HG03469 (cell line): ENCODE measurements at regions not wholly inside any gene's neighbourhood (a gene's known extent, or its start where the extent isn't known, plus 50 kb on each side); places are given as distances from the start of the nearest gene placed in this dataset.

Experiments used
- ATAC-seq: cut with Tn5 transposase; IDR thresholded peaks from one replicate; pipeline ENCODE4 v1.9.1; 2021; ENCODE audit warnings: mild to moderate bottlenecking, moderate library complexity, moderate number of reproducible peaks; ENCODE audit not compliant: unreplicated experiment

DNA sequence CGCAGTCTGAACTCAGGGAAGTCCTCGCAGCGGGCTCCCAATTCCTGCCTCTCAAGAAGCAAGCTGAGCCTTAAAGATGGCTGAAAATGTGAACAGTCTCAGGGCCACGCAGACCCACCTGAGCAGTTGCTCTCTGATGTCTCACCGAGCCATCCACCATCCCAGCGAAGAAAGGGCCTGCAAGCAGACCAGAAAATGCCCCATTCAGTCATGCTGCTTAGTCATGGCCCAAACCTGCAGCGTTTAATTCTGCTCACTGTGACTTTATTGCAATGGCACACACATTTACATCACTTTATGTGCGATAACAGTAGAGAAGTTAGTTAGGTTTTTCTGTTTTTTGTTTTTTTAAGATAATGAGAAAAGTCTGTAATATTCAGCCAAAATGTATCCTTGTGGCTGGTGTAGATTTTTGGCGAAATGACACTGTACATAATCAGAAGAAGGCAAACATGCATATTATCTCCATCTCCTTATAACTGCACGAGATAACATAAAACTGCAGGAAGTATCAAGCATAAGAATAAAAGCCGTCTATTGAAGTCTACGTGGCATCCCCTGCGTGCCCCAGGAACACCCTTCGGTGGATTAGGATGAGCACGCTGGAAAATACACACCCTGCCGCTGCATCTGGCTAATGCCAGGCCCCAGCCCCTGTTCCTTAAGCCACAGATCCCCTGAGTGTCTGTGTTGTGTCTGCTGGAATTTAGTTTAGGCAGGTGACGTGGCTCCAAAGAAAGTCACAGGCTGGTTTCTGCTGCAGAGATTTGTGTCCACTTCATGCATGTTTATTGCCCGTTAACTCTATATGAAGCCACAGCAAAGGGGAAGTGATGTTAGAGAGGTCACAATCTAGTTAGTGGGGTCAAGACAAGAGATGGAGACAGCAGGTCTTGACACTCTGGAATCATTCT lies 119.8 kb upstream of the IRF2BP2 start:
- ATAC-seq: no peak

DNA sequence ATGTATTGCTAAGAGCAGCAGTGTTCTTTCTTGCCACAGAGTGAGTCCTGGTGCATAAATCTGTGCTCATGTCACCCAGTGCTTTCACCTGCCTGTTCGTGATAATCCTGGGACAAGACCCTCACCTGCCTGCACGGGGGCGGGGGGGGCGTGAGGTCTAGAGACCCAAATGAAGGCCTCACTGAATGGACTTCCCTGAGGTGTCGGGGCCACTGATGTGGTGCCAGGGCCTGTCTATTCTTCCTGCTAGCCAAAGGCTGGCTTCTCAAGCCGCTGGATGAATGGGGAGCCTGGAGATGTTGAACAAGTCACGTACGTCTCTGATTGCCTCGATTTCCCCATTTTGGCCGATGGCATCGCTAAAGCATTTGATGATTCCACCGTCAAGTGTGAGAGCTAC lies 118.8 kb upstream of the IRF2BP2 start:
- ATAC-seq: no peak

DNA sequence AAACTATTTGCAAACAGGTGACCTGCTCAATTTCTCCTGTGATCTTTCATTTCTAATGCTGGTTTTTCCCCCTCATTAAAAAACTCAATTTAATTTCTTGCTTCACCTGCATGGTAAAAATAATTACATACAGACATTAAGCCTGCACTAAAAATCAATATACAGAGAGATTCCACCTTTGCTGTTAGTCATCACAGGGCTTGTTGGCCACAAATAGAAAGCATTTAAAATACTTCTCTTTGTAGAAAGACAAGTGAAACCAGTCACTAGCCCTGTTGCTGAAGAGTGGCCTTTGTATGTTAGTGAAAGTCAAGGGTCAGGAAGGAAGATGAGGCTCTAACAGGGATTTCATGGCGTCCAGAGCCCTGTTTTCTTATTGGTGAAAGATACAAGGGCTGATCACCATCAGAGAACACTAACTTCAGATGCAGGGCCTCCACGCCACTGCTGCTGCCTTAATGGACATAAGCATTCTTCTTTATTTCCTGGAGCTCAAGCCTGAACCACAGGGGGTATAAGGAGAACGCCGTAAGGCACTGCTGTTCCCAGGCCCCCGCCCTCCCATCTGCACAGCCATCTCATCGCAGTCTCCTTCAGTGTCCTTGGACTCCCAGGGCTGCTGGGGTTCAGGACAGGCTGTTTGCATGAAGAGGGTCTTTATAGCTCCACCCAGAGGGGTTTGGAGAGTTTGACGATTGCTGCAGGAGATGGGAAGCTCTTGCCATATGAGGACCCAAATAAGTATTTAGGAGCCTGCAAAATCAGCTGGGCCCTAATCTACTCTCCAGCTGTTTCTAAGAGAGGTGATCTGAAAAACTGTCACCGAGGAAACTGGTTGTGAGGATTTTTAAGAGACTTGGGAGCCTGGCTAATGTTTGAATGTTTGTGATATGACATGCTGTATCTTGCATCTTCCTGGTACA lies 117.3 kb upstream of the IRF2BP2 start:
- no peak for ATAC-seq

DNA sequence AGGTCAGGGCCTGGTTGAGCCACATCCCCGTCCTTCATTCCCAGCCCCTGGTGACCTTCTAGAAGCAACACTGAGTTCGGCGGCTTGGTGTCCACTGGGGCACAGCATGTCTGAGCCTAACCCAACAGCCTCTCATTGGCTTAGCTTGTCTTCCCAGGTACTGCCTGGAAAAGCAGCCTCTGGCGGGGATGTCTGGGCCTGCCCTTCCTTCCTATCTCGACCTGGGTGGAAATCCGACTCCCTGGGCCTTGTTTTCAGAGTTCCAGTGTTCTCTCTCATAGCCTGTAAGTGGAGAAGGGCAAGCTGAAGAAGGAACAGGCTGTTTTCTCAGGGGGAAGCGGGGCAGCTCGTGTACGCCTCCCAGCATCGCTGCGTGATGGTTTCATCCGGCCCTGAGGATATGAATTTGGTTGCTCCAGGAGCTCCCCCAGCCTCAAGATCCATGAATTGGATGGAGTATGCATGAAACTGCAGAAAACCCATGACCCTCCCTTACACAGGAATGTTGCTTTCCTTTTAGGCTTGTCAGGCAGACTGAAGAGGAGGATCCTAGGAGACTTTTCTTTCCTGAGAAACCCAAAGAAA lies 116.5 kb upstream of the IRF2BP2 start:
- no peak for ATAC-seq

DNA sequence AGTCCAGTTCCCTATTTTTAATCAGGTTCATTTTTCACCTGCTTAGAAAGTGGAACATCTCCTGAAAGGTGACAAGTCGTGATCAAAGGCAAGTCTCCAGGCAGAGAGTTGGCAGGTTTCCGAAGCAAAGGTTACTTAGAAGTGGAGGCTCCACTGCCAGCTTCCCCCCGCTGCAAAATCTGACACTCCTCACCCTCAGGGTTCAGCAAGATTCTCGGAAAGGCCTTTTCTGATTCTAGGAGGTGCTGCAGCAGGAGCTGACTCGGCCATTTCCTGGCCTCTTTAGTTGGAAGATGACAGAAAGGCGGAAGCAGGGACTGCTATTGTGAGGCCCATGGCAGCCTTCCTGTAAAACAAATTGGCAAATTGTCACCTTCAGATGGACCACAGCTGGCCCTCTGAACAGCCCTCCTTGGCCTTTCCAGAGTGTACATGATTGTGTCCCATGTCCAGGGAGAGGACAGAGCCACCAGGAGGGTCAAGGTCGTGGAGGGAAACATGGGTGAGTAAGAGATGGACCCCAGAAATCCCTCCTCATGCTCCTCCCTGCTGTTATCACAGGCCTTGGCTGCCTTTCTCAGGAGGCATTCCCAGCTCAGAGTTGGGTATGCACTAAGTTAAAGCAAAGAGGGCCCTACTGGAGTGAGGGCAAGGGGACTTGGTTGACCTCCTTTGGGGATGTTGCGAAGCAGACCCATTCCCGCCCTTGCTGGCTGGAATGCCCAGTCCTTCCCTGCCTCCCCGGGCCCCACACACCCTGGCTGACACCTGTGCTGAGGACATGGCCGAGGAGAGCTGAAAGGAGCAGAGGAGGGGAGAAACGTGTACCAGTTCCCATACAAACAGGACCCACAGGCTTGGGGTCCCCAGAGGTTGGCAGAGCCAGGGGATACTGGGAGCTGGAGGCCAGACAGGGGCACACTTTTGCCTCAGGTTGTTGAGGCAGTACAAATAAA lies 115.5 kb upstream of the IRF2BP2 start:
- no peak for ATAC-seq

DNA sequence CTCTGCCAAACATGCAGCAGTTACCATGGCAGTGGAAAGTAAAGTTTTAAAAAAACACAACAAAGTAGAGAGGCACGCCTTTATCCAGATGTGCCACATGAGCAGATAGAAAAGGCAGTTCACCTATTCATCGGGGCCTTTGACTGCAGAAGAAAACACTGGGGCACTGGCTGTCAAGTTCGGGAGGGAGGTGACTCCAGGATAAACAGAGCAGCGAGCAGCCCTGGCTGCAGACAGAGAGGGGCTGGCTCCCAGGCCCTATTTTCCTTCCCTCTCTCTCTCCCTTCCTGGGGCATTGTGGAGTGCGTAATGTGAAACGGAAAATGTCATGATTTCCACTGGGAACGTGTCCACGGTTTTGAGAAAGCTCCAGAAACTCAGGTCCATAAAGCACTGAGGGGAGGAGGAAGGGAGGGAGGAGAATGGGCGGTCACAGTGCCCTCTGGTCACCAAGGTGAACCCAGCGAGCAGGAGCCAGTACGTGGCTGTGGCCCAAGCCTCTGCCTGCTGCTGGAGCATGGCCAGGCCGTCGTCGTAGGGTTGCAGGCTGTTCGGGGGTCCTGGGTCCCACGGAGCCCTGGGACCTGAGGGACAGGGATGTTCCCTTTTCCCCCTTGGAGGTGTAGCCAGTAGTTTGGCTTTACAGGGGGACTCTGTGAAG lies 114.7 kb upstream of the IRF2BP2 start:
- ATAC-seq: no peak

DNA sequence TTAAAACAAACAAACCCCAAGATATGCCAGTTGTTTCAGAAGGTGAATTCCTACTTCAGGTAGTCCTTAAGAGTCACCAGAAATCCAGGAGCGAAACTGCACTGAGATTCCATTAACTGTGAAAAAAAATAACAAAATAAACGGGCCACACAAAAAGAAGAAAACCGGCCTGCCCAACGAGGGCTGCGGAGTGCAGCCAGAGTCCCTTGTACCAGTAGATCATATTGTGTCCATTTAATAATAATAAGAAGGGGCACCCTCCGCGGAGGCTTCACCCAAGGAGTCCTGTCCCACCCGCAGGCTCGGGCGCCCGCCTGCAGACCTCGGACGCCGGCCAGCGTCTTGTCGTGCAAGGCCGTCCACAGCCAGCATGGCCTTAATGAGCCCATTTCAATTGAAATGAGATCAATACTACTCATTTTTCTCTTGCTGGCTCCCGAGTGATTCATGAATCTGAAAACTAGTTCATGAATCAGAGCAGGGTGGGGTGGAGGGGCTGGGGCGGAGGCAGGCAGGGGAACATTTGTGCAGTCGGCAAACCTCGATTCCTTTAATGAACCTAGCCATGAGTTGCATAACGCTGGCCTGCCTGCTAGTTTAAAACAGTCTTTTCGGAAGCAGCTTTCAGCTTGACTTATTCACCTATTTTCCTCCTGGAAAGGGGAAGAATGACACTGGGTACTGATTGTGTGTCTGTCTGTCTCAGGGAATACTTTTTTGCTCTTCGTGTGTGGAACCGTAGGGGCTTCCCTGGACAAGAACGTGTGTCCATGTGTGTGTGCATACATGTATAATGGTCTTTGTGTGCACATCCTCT lies 113.1 kb upstream of the IRF2BP2 start:
- no peak for ATAC-seq

DNA sequence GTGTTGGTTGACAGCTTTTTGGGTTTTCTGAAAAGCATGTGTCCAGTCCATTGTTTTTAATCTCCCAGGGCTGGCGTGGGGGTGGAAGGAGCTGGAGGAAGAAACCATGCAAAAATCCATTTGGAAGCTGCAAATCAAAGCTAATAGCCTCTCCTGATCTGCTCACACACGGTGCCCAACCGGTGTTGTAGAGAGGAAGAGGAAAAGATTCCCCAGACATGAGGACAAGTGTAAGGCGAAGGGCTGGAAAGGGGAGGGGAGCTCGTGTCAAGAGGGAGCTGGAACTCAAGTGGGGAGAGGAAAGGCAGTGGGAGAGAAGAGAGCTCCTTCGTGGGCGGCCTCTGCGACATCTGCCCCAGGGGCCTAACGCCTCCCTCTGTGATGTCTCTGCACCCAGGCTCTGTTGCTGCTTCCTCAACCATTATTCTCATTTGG lies 112.3 kb upstream of the IRF2BP2 start:
- no peak for ATAC-seq

DNA sequence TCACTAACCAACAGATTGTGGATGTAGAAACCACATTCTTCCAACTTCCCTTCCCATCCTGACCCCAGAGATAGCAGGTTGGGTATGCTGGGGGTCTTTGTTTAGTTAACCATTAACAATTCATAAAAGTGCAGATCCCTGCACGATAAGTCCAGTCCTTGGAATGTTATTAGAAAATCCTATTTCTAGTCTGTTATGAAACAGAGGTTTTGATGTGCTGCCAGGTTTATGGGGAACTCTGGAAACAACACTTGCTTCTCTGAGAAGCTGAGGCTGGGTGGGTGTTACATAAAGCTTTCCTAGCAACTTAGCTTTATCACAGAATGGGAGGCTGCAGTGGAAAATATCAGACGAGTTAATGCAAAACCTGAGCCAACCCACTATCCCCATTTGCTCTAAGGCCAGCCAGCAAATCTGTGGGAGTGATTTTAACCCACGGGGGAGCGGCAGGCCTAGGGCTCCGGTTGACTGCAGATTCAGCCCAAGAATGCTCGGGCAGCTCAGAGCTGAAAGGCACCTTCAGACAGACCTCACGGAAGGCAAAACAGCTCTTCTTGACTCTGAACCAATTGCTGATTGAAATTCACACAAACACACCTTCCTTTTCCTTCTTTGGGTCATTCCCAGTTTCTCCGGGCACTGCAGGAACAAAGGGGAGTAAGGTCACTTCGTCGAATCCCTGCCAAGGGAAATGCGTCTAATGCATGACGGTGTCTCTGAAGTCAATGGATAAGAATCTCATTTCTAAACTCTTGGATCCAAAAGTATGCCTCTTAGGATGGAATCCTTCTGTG lies 111.7 kb upstream of the IRF2BP2 start:
- no peak for ATAC-seq

DNA sequence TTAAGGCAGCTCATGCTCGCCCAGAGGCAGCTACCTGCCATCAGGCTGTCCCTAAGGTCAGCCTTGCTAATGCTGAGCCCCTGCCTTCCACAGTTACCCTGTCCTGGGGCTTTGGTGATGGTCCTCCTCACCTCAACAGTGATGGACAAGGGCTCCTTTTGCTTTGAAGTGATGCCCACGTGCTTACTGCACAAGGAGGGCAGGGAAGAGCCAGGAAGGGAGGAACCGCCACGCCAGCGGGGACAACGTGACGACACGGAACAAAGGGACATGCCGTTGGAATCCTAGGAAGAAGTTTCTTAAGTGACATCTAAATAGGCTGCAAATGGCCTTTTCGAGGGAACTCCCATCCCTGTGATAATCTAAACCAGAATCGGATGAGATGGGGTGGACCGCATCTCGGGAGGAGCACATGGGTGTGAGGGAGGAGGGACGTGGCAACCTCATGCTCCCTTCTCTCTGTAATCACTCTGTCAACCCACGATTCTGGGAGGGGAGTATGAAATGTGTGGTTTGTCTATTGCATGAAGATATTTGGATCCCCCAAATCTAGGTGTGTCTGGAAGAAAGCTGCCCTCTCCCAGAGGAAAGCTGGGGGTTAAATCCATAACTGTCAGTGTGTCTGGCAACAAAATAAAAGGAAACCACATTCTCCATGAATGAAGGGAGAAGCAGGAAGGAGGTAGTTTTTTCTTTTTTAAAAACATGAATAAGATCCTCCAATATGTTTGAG lies 110.9 kb upstream of the IRF2BP2 start:
- no peak for ATAC-seq

DNA sequence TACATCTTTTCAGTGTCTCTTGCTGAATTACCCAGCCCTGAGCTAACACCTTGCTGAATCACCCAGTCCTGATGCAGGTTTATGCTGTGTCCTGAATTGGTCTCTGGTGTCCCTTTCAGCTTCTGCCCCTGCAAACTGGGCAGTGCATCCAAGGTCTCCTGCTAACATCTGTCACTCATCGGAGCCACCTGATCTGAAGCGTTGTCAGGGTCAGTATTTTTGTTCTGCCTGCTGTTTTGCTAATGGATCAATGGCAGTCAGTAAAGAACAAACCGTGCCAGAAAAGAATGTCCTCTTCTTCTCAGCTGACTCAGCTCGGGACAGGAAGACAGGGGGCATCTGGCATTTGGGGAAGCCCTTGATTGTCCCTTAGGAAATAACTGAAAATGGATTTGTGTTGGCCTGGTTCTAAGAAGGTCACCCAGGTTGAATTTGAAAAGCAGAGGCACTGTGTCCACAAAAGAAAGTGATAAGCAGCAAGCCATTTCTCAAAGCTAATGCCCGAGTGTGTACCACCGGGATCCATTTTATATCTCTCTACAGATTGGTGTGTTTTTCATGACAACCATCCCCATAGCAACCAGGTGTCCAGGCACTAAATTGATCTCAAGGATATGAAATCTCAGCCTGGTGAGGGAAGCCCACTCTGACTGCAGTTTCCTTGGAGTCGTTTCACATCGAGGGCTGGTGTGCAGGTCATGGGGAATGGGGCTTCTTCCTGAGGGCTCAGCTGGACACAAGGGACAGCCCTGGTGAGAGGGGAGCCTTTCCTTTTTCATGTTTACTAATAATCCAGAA lies 109.7 kb upstream of the IRF2BP2 start:
- ATAC-seq: no peak

DNA sequence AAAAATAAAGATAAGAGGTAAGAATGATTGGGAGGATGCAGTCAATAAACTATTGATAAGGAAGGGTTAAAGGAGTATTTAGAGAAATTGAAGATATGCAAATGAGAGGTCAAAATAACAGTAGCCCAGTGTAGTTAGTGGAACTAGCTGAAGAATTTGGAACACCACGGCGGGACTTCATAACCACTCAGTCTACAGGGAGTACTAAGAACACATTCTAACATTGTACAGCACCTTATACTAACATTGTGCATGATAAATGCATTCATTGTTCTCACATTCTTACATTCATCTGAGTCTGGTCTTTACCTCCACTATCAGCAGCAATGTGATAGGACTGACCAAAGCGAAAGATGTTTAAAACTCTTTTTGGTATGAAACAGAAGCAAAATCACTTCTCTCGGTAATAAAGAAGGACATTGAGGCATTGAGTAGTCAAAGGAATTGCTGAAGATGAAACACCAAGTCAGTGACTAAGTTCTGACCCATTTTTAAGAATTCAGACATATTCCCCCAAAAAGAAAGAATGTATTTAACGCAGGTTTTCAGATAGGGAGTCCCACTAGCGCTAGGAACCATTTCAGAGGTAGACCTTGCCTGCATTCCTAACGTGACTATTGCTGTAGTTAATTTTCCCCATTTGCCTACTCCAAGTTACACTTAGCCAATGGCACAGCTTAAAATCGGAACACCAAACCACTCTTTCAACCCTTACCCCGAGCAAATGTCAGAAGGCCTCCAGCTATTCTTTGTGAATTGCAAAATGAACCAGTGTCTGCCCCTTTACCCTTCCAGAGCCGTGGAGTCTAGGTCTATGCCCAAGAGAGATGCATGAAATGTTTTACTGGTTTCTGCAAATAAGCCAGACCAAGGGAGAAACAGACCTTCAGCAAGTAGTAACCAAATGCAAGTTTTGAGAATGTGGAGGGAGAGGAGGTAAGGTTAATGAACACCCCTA lies 108.8 kb upstream of the IRF2BP2 start:
- no peak for ATAC-seq

DNA sequence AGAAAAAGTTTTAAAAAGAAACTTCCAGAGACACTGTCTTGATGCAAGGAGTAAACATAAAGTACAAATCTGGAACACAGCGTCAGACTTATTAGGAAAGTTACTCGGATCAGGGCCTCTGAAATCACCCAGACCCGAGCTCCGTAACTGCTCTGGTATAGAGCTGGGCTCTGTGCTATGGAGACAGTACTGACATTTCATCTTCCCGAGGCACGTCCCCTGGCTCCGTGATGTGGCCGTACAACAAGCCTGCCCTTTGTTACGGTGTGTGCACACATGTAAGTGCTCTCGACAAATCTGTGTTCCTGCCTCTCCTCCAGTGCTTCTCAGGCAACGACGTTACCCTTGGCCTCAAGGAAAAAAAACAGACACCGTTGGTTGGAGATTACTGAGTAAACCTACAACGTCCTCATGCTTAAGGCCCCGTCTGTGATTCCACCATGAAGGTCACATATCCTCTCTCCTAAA lies 107.0 kb upstream of the IRF2BP2 start:
- no peak for ATAC-seq

DNA sequence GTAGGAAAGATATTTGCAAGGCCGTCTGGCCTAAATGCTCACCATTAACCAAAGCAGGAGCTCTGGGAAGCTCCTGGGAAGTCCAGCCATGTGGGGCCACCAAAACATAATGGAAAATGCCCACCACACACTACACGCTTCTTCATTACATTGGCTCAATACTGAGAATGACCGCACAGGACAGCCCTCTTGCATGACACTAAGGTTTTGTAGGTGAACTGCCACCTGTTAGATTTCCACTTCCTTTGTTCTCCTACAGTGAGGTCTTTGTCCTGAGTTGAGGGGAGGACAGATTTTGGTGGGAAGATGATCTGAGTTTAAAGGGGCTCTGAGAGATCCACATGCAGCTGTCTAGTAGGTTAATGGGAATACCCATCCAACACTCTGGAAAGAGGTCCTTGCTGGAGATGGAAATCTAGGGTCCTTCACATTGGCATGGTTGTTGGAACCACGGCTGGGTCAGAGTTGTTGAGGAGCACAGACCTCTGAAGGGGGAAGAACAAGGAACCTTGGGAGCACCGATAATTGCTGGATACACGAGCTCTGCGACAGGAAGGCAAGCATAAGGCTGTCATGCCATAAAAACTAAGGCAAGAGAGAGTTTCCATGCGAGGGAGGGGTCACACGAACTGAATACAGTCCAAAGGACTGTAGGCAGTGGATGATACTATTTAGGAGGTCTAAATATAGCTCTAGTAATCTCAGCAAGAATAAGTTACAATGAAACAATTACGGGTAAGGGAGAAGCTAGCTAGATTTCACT lies 105.5 kb upstream of the IRF2BP2 start:
- no peak for ATAC-seq

DNA sequence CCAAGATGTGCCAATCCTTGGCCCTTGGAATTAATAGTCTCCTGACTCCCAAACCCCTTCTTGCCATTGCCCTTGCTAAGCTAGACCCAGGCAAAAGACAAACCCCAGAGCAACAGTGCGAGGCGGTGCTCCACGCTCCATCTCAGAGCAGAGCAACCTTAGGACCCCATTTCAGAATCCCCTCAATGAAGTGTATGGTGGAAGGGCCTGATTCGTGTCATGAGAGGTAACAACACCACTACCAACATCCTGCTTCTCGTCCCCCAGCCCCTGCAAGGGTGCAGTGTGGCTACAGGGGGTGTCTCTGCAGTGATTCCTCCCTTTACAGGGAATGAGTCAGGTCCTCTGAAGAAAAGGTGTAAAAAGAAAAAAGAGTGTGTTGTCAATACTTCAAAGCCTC lies 103.9 kb upstream of the IRF2BP2 start:
- no peak for ATAC-seq
